Gastrocnemius medialis (tissue), 4 donors: ENCODE measurements at regions not wholly inside any gene's neighbourhood (a gene's known extent, or its start where the extent isn't known, plus 50 kb on each side); places are given as distances from the start of the nearest gene placed in this dataset.

Experiments used
- CTCF ChIP-seq, 5 experiments: fragments of 450-650 bp in 3 of 5; fragments of 200-600 bp in 2 of 5; sonication (generic) in 2 of 5; IDR thresholded peaks in 4 of 5; conservative IDR thresholded peaks in 1 of 5; 1 replicate in 4 of 5; 2 replicates in 1 of 5; pipeline ENCODE4 v1.5.1; 2016 to 2019; ENCODE audit warnings: antibody characterized with exemption in 5 of 5, mild to moderate bottlenecking in 3 of 5, moderate library complexity in 3 of 5
- POLR2A ChIP-seq, 2 donors: fragments of 450-650 bp; IDR thresholded peaks; one replicate each; pipeline ENCODE4 v1.6.1; 2017; ENCODE audit warnings: antibody characterized with exemption in 2 of 2, mild to moderate bottlenecking in 2 of 2, moderate library complexity in 2 of 2

GRCh38 chr15:46647046-46647445 is 1012.2 kb downstream of the SQOR start:
- TF ChIP-seq CTCF (IDR thresholded peaks at IDR 0.05 in 4 of 5, conservative IDR thresholded peaks at IDR 0.05 in 1 of 5) = no peak
- TF ChIP-seq POLR2A (IDR thresholded peaks at IDR 0.05) = no peak
